ENCODE measurements at regions not wholly inside any gene's neighbourhood (a gene's known extent, or its start where the extent isn't known, plus 50 kb on each side); places are given as distances from the start of the nearest gene placed in this dataset.

GRCh38 chr13:71089056-71089455, 777.9 kb downstream of the DACH1 start:
- no peak for DNase-seq (ENCODE audit: low read depth, low spot score)
- Histone ChIP-seq H3K4me2 (ENCODE audit: control insufficient read depth, extremely low read depth, insufficient read depth, low read depth, low read length) (no peak overlapping the region), H3K9me3 (ENCODE audit: control insufficient read depth, low read depth, low read length) (no peaks in the 10 kb centered on the region), H2AFZ (ENCODE audit: control insufficient read depth, low read length) (no peak overlapping the region), H4K20me1 (ENCODE audit: control insufficient read depth, extremely low read depth, insufficient read depth, low read length) (no peaks in the 10 kb centered on the region), H3K4me1 (ENCODE audit: control insufficient read depth, extremely low read depth, insufficient read depth, low read length) (no peaks in the 10 kb centered on the region), H3K27ac (ENCODE audit: control insufficient read depth, insufficient read depth, low read length) (no peak overlapping the region), H3K36me3 (ENCODE audit: control insufficient read depth in 2 of 2, extremely low read depth in 1 of 2, insufficient read depth in 2 of 2, low read length in 2 of 2) (no peaks in the 10 kb centered on the region), H3K4me3 (ENCODE audit: control insufficient read depth in 2 of 3, extremely low read depth in 1 of 3, insufficient read depth in 2 of 3, low read depth in 1 of 3, low read length in 3 of 3) (no peak overlapping the region), H3K9ac (ENCODE audit: control insufficient read depth, extremely low read depth, insufficient read depth, low read length) (no peak overlapping the region), H3K27me3 (ENCODE audit: control insufficient read depth, extremely low read depth, insufficient read depth, low read length) (no peaks in the 10 kb centered on the region), H3K79me2 (ENCODE audit: control insufficient read depth, insufficient read depth, low read length) (no peaks in the 10 kb centered on the region), H3K9me1 (ENCODE audit: control insufficient read depth, extremely low read depth, insufficient read depth, low read length) (no peaks in the 10 kb centered on the region)
- TF ChIP-seq EZH2 (IDR thresholded peaks at IDR 0.05; ENCODE audit: low read length) (no peak), CTCF (optimal IDR thresholded peaks at IDR 0.05 in 1 of 3, IDR thresholded peaks at IDR 0.05 in 1 of 3, conservative IDR thresholded peaks at IDR 0.05 in 1 of 3; ENCODE audit: extremely low read depth in 1 of 3, insufficient read depth in 2 of 3, low read length in 3 of 3) (no peak)
- dilution Hi-C loops (cut with MboI; ENCODE audit: extremely low pct_ligation_motif_present, low sequenced_read_pairs) = no loop called here
- no peak for FAIRE-seq

- dilution Hi-C loops (cut with MboI; ENCODE audit: extremely low pct_ligation_motif_present, low sequenced_read_pairs) = no loop called here
- Histone ChIP-seq H3K9me1 (ENCODE audit: control insufficient read depth, extremely low read depth, insufficient read depth, low read length) (no peaks in the 10 kb centered on the region), H3K9ac (ENCODE audit: control insufficient read depth, extremely low read depth, insufficient read depth, low read length) (no peak overlapping the region), H3K79me2 (ENCODE audit: control insufficient read depth, insufficient read depth, low read length) (no peaks in the 10 kb centered on the region), H3K4me1 (ENCODE audit: control insufficient read depth, extremely low read depth, insufficient read depth, low read length) (no peaks in the 10 kb centered on the region), H3K4me2 (ENCODE audit: control insufficient read depth, extremely low read depth, insufficient read depth, low read depth, low read length) (no peak overlapping the region), H3K27me3 (ENCODE audit: control insufficient read depth, extremely low read depth, insufficient read depth, low read length) (no peaks in the 10 kb centered on the region), H3K9me3 (ENCODE audit: control insufficient read depth, low read depth, low read length) (no peaks in the 10 kb centered on the region), H3K27ac (ENCODE audit: control insufficient read depth, insufficient read depth, low read length) (no peak overlapping the region), H3K4me3 (ENCODE audit: control insufficient read depth in 2 of 3, extremely low read depth in 1 of 3, insufficient read depth in 2 of 3, low read depth in 1 of 3, low read length in 3 of 3) (no peak overlapping the region), H3K36me3 (ENCODE audit: control insufficient read depth in 2 of 2, extremely low read depth in 1 of 2, insufficient read depth in 2 of 2, low read length in 2 of 2) (no peaks in the 10 kb centered on the region), H4K20me1 (ENCODE audit: control insufficient read depth, extremely low read depth, insufficient read depth, low read length) (no peaks in the 10 kb centered on the region), H2AFZ (ENCODE audit: control insufficient read depth, low read length) (no peak overlapping the region)
- FAIRE-seq = no peak
- no peak for DNase-seq (ENCODE audit: low read depth, low spot score)
- no peak for TF ChIP-seq EZH2 (IDR thresholded peaks at IDR 0.05; ENCODE audit: low read length)
- TF ChIP-seq CTCF (optimal IDR thresholded peaks at IDR 0.05 in 1 of 3, IDR thresholded peaks at IDR 0.05 in 1 of 3, conservative IDR thresholded peaks at IDR 0.05 in 1 of 3; ENCODE audit: extremely low read depth in 1 of 3, insufficient read depth in 2 of 3, low read length in 3 of 3) = no peak
Measured at GRCh38 chr13:71087432-71087831, 779.6 kb downstream of the DACH1 start.
